K562 (cell line): ENCODE measurements at regions not wholly inside any gene's neighbourhood (a gene's known extent, or its start where the extent isn't known, plus 50 kb on each side); places are given as distances from the start of the nearest gene placed in this dataset.

Experiments used
- EGR1 ChIP-seq: fragments of 450-650 bp; conservative IDR thresholded peaks from 2 replicates; pipeline ENCODE4 v1.6.1; 2017; ENCODE audit warnings: mild to moderate bottlenecking
- FOSL1 ChIP-seq: fragments of 200-800 bp; sonication (Bioruptor generic); conservative IDR thresholded peaks from 2 replicates; pipeline ENCODE4 v1.6.1; 2016; ENCODE audit warnings: missing genetic modification characterization, missing compliant biosample characterization
- HDAC2 ChIP-seq: fragments of 450-650 bp; IDR thresholded peaks from 2 replicates; pipeline ENCODE4 v1.6.1; 2016; ENCODE audit warnings: mild to moderate bottlenecking
- NFRKB ChIP-seq: fragments of 450-650 bp; IDR thresholded peaks from 2 replicates; pipeline ENCODE4 v1.6.1; 2016; ENCODE audit warnings: low read depth
- POLR2AphosphoS5 ChIP-seq: IDR thresholded peaks from 2 replicates; pipeline ENCODE4 v1.6.1; 2011; ENCODE audit warnings: mild to moderate bottlenecking, low read depth, low read length, moderate library complexity; ENCODE audit not compliant: control insufficient read depth, insufficient read depth
- RAD21 ChIP-seq, 2 experiments: fragments of 250-450 bp in 1 of 2; fragments of 450-650 bp in 1 of 2; sonication (Bioruptor Pico) in 1 of 2; formaldehyde crosslinking in 1 of 2; IDR thresholded peaks in 1 of 2; conservative IDR thresholded peaks in 1 of 2; 2 replicates each; pipeline versions ENCODE4 v1.4.0 to v1.8.0; 2020 to 2022; ENCODE audit warnings: mild to moderate bottlenecking in 2 of 2, moderate library complexity in 1 of 2
- RNF2 ChIP-seq: sonication (generic); IDR thresholded peaks from 2 replicates; pipeline ENCODE4 v1.6.1; 2016
- SP1 ChIP-seq: sonication (generic); formaldehyde crosslinking; IDR thresholded peaks from 2 replicates; pipeline ENCODE4 v1.8.1; 2022; ENCODE audit warnings: mild to moderate bottlenecking, missing genetic modification reagents
- SUPT5H ChIP-seq: fragments of 450-650 bp; IDR thresholded peaks from 2 replicates; pipeline ENCODE4 v1.6.1; 2016
- TAF1 ChIP-seq: IDR thresholded peaks from 2 replicates; pipeline ENCODE4 v1.6.1; 2011; ENCODE audit warnings: mild to moderate bottlenecking, low read length, moderate library complexity; ENCODE audit not compliant: insufficient read depth, control insufficient read depth, severe bottlenecking; ENCODE audit errors: extremely low read depth
- ZKSCAN3 ChIP-seq: fragments of 250-450 bp; sonication (Bioruptor Pico); IDR thresholded peaks from 2 replicates; pipeline ENCODE4 v1.4.0; 2020
- TF ChIP-seq, protein P1 (sequence below): sonication (generic); formaldehyde crosslinking; IDR thresholded peaks from 2 replicates; pipeline ENCODE4 v1.8.1; 2023; ENCODE audit warnings: mild to moderate bottlenecking, missing genetic modification reagents
- TF ChIP-seq, protein P2 (sequence below), 3 experiments: IDR thresholded peaks in 2 of 3; conservative IDR thresholded peaks in 1 of 3; 2 replicates each; pipeline ENCODE4 v1.5.1; 2011 to 2012; ENCODE audit warnings: low read length in 3 of 3, mild to moderate bottlenecking in 3 of 3, control low read depth in 2 of 3, improper control_type of control experiment in 1 of 3, inconsistent platforms in 1 of 3, low read depth in 1 of 3, mixed read lengths in 1 of 3, moderate library complexity in 1 of 3; ENCODE audit not compliant: insufficient read depth in 2 of 3

DNA sequence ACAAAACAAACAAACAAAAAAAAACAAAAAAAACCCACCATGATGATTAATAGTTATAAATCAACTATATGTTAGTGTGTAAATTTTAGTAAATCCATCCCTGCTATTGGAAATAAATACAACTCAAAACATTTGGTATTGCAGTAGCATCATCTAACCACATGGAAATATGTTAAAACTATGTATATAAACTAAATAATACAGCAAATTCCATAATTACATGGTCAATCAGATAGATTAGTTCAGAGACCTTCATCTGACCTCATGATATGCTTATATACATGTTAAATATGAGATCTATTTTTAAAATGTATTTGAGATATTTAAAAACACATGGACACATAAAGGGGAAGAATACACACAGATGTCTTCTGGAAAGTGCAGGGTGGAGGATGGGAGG is 384.2 kb downstream of the TMX3 start:
- TF ChIP-seq HDAC2 (no peak), EGR1 (no peak), RNF2 (no peak), NFRKB (no peak), FOSL1 (tag) (no peak), POLR2AphosphoS5 (no peak), SP1 (CRISPR knock-in tag) (no peak), ZKSCAN3 (CRISPR knock-in tag) (no peak), RAD21 (CRISPR knock-in tag; conservative IDR thresholded peaks at IDR 0.05 in 1 of 2, IDR thresholded peaks at IDR 0.05 in 1 of 2) (no peak), TAF1 (no peak), SUPT5H (no peak)
- TF ChIP-seq, protein P1, sequence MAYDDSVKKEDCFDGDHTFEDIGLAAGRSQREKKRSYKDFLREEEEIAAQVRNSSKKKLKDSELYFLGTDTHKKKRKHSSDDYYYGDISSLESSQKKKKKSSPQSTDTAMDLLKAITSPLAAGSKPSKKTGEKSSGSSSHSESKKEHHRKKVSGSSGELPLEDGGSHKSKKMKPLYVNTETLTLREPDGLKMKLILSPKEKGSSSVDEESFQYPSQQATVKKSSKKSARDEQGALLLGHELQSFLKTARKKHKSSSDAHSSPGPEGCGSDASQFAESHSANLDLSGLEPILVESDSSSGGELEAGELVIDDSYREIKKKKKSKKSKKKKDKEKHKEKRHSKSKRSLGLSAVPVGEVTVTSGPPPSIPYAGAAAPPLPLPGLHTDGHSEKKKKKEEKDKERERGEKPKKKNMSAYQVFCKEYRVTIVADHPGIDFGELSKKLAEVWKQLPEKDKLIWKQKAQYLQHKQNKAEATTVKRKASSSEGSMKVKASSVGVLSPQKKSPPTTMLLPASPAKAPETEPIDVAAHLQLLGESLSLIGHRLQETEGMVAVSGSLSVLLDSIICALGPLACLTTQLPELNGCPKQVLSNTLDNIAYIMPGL (CRISPR knock-in tag) = no peak
- TF ChIP-seq, protein P2, sequence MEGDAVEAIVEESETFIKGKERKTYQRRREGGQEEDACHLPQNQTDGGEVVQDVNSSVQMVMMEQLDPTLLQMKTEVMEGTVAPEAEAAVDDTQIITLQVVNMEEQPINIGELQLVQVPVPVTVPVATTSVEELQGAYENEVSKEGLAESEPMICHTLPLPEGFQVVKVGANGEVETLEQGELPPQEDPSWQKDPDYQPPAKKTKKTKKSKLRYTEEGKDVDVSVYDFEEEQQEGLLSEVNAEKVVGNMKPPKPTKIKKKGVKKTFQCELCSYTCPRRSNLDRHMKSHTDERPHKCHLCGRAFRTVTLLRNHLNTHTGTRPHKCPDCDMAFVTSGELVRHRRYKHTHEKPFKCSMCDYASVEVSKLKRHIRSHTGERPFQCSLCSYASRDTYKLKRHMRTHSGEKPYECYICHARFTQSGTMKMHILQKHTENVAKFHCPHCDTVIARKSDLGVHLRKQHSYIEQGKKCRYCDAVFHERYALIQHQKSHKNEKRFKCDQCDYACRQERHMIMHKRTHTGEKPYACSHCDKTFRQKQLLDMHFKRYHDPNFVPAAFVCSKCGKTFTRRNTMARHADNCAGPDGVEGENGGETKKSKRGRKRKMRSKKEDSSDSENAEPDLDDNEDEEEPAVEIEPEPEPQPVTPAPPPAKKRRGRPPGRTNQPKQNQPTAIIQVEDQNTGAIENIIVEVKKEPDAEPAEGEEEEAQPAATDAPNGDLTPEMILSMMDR (IDR thresholded peaks at IDR 0.05 in 2 of 3, conservative IDR thresholded peaks at IDR 0.05 in 1 of 3; ENCODE audit: insufficient read depth in 2 of 3, low read depth in 1 of 3, low read length in 3 of 3) = no peak
